GM18505 (cell line): ENCODE measurements at regions not wholly inside any gene's neighbourhood (a gene's known extent, or its start where the extent isn't known, plus 50 kb on each side); places are given as distances from the start of the nearest gene placed in this dataset.

Experiments used
- ATAC-seq: cut with Tn5 transposase; IDR thresholded peaks from one replicate; pipeline ENCODE4 v1.9.1; 2021; ENCODE audit not compliant: unreplicated experiment
- POLR2A ChIP-seq: IDR thresholded peaks from 4 replicates; pipeline ENCODE4 v1.6.1; 2011; ENCODE audit warnings: borderline replicate concordance; ENCODE audit not compliant: insufficient read depth, insufficient read length; ENCODE audit errors: extremely low read depth

- no peak for ATAC-seq
- TF ChIP-seq POLR2A: no peak
Observed at GRCh38 chr3:197443506-197443905, 112.3 kb downstream of the BDH1 start.

- ATAC-seq: no peak
- TF ChIP-seq POLR2A: no peak
Observed at GRCh38 chr3:197440717-197441303, 115.0 kb downstream of the BDH1 start.

DNA sequence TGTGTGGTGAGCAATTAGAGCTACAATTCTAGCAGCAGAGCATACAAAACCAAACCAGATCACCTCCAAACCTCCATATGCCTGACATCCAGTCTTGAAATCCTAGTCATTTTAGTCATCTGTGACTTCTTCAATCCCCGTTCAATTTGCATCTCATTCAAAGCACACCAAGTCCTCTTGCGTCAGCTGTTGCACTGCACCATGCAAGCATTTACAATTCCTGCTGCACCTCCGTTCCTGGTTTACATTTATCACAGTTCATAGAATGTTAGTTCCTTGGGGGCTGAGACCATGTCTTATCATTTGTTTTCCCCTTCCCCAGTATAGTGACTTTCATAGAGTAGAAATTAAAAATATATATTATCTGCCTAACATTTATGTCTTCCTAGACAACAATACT, 116.9 kb downstream of the BDH1 start:
- no peak for TF ChIP-seq POLR2A
- no peak for ATAC-seq

GRCh38 chr3:197435426-197435825, 120.3 kb downstream of the BDH1 start:
- no peak for ATAC-seq
- no peak for TF ChIP-seq POLR2A

- ATAC-seq: no peak
- TF ChIP-seq POLR2A: no peak
Observed at GRCh38 chr3:197434830-197435229, 120.9 kb downstream of the BDH1 start.

DNA sequence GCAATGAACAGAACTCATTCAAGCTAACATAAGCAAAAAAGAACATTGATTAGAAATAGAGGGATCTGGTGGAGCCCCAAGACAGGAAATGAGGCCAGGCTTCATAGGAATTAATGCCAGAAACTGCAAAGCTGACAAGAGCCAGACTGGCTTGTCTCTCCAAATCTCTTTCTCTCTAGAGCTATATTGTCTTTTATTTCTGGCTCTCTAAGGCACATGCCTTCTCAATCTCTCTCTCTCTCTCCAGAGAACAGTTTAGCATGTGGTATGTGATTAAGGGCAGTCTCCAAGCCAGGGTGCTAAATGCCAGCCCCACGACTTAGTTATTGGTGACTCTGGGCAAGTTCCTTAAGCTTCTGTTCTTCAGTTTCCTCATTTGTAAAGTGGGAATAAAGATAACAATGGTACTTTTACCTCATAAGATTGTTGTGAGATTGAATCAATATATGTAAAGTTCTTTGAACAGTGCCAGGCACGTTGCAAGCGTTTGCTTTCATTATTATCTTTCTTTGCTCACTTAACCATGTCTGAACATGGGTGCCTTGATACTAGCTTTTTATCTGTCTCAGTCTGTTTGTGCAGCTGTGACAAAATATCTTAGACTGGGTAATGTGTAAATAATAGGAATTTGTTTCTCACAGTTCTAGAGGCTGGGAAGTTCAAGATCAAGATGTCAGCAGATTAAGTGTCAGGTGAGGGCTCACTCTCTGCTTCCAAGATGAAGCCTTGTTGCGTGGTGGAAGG, 123.2 kb downstream of the BDH1 start:
- no peak for ATAC-seq
- TF ChIP-seq POLR2A: no peak

DNA sequence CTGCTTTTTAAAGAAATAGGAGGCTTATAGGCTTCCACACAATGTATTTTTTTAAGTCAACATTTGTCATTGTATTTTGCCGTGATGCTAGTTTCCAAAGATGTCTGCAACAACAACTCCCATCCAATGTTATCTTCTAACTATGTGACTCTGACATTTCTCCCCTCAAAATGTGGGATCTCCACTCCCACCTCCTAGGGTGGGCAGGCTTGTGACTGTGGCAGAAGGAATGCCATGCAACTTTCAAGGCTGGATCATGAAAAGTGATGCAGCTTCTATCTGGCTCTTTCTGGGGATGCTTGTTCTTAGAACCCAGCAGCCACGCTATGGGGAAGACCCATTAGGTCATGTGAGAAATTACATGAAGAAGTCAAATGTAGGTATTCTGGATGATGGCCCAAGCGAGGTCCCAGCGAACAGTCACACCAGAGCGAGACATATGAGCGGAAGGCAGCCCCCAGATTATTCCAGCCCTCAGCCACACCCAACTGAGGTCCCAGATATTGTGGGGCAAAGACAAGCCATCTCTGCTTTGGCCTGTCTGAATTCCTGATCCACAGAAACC, 124.3 kb downstream of the BDH1 start:
- ATAC-seq: no peak
- no peak for TF ChIP-seq POLR2A

GRCh38 chr3:197430934-197431333, 124.8 kb downstream of the BDH1 start:
- no peak for ATAC-seq
- no peak for TF ChIP-seq POLR2A

DNA sequence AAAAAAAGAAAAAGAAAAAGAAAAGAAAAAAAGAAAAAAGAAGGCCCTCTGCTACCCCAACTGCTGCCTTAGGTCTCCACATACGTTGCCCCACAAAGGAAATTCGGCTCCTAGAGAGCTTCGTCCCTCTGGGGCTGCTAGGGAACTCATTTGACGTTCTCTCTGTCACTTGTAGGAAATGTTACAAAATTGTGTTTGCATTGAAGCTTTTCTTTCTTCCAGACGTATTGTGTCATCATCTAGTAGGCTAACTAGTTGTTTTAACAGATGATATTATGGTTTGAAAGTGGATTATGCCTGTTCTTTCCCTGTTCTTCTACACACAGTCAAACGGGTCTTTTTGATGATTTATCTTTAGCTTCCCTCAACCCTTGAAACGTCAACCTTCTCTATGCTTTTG, 125.3 kb downstream of the BDH1 start:
- no peak for TF ChIP-seq POLR2A
- no peak for ATAC-seq

GRCh38 chr3:197428952-197429351, 126.8 kb downstream of the BDH1 start:
- no peak for ATAC-seq
- no peak for TF ChIP-seq POLR2A

DNA sequence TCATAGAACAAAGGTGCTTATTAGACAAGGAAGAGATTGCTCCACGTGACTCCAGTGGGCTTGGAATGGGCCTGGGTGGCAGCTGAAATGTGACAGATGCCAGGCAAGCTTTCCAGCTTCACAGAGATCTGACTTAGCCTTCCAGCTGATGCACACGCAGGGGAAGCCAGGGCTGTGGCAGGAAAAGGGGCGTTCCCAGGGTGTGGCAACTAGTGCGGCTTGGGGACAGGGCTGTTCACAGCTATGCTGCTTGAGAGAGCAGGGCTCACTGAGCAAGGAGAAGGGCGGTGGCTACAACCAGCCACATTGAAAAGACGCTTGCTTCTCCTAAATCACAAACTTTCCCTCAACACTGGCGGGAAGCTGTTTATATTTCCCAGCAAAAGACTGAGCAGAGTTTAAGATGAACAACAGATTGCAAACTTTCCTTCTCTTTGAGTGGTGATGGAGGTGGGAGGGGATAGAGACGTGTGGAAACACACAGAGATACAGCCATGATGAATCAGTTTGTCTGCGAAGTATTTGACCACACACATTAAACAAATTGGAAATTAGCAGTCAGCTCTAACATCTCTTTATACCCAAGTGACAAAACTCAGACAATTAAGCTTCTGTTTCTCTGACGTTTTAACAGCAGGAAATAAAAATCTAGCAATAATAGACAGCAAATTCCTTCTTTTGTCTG, 127.5 kb downstream of the BDH1 start:
- ATAC-seq: no peak
- TF ChIP-seq POLR2A: no peak

DNA sequence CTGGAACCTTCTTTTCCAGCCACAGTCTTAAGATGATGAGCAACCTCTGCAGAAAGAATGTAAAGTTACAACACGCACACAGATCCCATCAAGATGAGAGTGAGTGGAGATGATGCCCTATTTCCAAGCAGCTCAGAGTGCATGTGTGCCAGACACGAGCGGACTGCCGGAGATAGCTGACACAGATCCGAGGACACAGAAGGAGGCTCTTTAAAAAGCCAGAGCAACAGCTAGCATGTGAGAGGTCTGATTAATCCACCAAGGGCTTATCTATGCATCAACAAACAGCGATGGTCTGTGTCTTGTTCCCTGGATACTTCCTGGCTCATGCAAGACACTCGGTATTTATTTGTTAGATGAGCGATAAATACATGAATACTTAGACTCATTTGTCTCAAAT, 128.6 kb upstream of the DLG1 start:
- TF ChIP-seq POLR2A: no peak
- ATAC-seq: no peak

- TF ChIP-seq POLR2A: no peak
- ATAC-seq: no peak
Observed at GRCh38 chr3:197426121-197426566, 127.7 kb upstream of the DLG1 start.
